ENCODE measurements at regions not wholly inside any gene's neighbourhood (a gene's known extent, or its start where the extent isn't known, plus 50 kb on each side); places are given as distances from the start of the nearest gene placed in this dataset.

DNA sequence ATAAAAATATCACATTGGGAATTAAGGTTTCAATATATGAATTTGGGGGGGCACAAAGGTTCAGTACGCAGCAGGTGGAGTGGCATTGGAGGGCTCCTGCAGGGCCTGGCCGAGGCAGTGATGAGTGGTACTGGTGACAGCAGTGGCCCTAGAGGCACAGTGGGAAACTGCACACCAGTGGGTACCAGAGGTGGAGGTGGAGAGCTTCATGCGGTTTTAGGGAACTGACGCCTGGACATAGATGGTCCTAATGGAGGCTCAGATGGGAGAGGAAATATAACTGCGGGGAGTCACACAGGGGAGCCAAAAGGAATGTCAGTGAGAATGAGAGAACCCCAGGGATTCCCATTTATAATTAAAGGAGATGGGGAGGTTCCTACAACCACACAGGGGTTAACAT is 156.2 kb downstream of the COG6 start:
- Histone ChIP-seq H4K20me1 (ENCODE audit: insufficient read depth, low read length) (no peaks in the 10 kb centered on the region), H3K9me3 (ENCODE audit: low read length) (no peaks in the 10 kb centered on the region), H2AFZ (ENCODE audit: low read length) (no peak overlapping the region), H3K4me2 (ENCODE audit: low read length) (no peak overlapping the region), H3K36me3 (ENCODE audit: insufficient read depth, low read length) (no peaks in the 10 kb centered on the region), H3K9me2 (ENCODE audit: insufficient read depth, low read length) (no peaks in the 10 kb centered on the region), H3K27ac (ENCODE audit: low read depth, low read length, poor library complexity, severe bottlenecking) (no peak overlapping the region), H3K4me3 (ENCODE audit: low read depth, low read length, poor library complexity, severe bottlenecking) (no peak overlapping the region), H3K4me1 (ENCODE audit: insufficient read depth, low read length, poor library complexity, severe bottlenecking) (no peaks in the 10 kb centered on the region), H3K79me2 (ENCODE audit: insufficient read depth, low read depth, low read length) (no peaks in the 10 kb centered on the region)
- ChIA-PET POLR2A (no interaction called here), CTCF (ENCODE audit: unreplicated experiment) (no interaction called here)
- TF ChIP-seq, protein P1, sequence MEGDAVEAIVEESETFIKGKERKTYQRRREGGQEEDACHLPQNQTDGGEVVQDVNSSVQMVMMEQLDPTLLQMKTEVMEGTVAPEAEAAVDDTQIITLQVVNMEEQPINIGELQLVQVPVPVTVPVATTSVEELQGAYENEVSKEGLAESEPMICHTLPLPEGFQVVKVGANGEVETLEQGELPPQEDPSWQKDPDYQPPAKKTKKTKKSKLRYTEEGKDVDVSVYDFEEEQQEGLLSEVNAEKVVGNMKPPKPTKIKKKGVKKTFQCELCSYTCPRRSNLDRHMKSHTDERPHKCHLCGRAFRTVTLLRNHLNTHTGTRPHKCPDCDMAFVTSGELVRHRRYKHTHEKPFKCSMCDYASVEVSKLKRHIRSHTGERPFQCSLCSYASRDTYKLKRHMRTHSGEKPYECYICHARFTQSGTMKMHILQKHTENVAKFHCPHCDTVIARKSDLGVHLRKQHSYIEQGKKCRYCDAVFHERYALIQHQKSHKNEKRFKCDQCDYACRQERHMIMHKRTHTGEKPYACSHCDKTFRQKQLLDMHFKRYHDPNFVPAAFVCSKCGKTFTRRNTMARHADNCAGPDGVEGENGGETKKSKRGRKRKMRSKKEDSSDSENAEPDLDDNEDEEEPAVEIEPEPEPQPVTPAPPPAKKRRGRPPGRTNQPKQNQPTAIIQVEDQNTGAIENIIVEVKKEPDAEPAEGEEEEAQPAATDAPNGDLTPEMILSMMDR (conservative IDR thresholded peaks at IDR 0.05; ENCODE audit: low read length): peak; percentile 52
- no peak for TF ChIP-seq EZH2phosphoT487 (IDR thresholded peaks at IDR 0.05; ENCODE audit: borderline replicate concordance, low read depth, low read length)
- no peak for DNase-seq (ENCODE audit: low spot score)
- intact Hi-C loops (cut with micrococcal nuclease; ENCODE audit: unreplicated experiment): no loop called here
- no TSS peak for BruUV-seq (replicated peaks)

DNA sequence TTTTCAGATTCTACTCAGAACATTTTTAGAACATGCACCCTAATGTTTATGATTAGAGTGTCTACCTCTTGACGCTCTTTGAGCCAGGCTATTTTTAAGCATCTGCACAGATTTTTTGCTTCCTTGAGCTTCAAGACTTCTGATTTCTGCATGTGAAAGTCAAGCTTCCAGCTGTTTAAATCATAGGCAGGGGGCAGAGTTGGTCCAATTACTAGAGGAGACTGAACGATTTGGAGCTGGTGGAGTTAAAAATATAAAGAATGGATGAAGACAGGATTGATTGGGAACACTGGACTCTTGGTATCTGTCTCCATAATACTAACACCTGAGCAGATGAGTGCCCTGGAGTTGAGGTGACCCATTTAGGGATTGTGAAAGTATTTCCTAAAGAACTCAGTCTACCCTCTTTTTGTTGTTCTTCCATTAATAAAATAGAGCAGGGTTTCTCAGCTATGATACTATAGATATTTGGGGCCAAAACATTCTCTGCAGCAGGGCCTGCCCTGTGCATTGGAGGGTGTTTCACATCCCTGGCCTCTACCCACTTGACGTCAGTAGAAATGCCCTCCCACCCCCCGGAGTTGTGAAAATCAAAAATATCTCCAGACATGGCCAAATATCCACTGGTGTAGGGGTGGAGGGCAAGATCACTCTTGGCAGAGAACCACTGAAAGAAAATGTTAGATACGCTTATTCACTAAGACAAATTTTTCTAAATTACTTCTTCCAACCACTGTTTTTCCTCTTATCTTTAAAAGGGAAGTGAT is 160.1 kb downstream of the COG6 start:
- no peaks in the 10 kb centered on the region for H3K36me3 ChIP-seq (ENCODE audit: insufficient read depth, low read length)
- POLR2A ChIA-PET: no interaction called here
- H4K20me1 ChIP-seq (ENCODE audit: insufficient read depth, low read length): no peaks in the 10 kb centered on the region
- DNase-seq (ENCODE audit: low spot score): no peak
- intact Hi-C loops (cut with micrococcal nuclease; ENCODE audit: unreplicated experiment): no loop called here
- H3K4me3 ChIP-seq (ENCODE audit: low read depth, low read length, poor library complexity, severe bottlenecking): no peak overlapping the region
- no peak for TF ChIP-seq EZH2phosphoT487 (IDR thresholded peaks at IDR 0.05; ENCODE audit: borderline replicate concordance, low read depth, low read length)
- TF ChIP-seq, protein P1 (conservative IDR thresholded peaks at IDR 0.05; ENCODE audit: low read length): 0 out of 2 replicates have a peak, but pooled peaks have one; percentile 9
- no peak overlapping the region for H3K27ac ChIP-seq (ENCODE audit: low read depth, low read length, poor library complexity, severe bottlenecking)
- BruUV-seq (replicated peaks): no TSS peak
- CTCF ChIA-PET (ENCODE audit: unreplicated experiment): no interaction called here
- no peak overlapping the region for H3K4me2 ChIP-seq (ENCODE audit: low read length)
- no peak overlapping the region for H2AFZ ChIP-seq (ENCODE audit: low read length)
- no peaks in the 10 kb centered on the region for H3K9me3 ChIP-seq (ENCODE audit: low read length)
- no peaks in the 10 kb centered on the region for H3K79me2 ChIP-seq (ENCODE audit: insufficient read depth, low read depth, low read length)
- no peaks in the 10 kb centered on the region for H3K4me1 ChIP-seq (ENCODE audit: insufficient read depth, low read length, poor library complexity, severe bottlenecking)
- H3K9me2 ChIP-seq (ENCODE audit: insufficient read depth, low read length): no peaks in the 10 kb centered on the region

DNA sequence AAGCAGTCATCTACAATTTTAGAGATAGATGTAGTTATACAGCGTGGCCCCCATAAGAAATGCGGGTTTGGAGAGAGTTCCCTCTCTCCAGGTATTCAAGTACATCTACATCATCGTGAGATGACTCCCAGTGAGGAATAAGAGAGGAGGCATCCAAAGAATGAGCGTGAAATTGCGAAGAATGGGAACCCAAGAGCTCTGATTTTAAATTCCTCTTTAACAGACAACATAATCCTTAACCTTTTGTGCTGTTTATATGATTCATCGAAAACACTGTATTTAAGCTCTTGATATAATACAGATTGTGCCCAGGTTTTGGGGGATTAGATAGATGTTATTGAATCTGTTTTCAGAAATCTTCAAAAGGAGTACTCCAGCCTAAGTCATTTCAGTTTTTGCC is 161.5 kb downstream of the COG6 start:
- ChIA-PET POLR2A (interaction anchor here (0.6 kb wide), 1 partner anchor 57 kb away, joined by 5 read pairs; no protein-coding TSS in a partner anchor), CTCF (ENCODE audit: unreplicated experiment) (no interaction called here)
- no peak for DNase-seq (ENCODE audit: low spot score)
- no peak overlapping the region for H2AFZ ChIP-seq (ENCODE audit: low read length)
- H3K27ac ChIP-seq (ENCODE audit: low read depth, low read length, poor library complexity, severe bottlenecking): no peak overlapping the region
- no peak overlapping the region for H3K4me2 ChIP-seq (ENCODE audit: low read length)
- H3K9me2 ChIP-seq (ENCODE audit: insufficient read depth, low read length): no peaks in the 10 kb centered on the region
- TF ChIP-seq, protein P1 (conservative IDR thresholded peaks at IDR 0.05; ENCODE audit: low read length): no peak
- TF ChIP-seq EZH2phosphoT487 (IDR thresholded peaks at IDR 0.05; ENCODE audit: borderline replicate concordance, low read depth, low read length): no peak
- no peaks in the 10 kb centered on the region for H4K20me1 ChIP-seq (ENCODE audit: insufficient read depth, low read length)
- no peaks in the 10 kb centered on the region for H3K79me2 ChIP-seq (ENCODE audit: insufficient read depth, low read depth, low read length)
- H3K4me3 ChIP-seq (ENCODE audit: low read depth, low read length, poor library complexity, severe bottlenecking): no peak overlapping the region
- no peaks in the 10 kb centered on the region for H3K9me3 ChIP-seq (ENCODE audit: low read length)
- H3K36me3 ChIP-seq (ENCODE audit: insufficient read depth, low read length): no peaks in the 10 kb centered on the region
- intact Hi-C loops (cut with micrococcal nuclease; ENCODE audit: unreplicated experiment): no loop called here
- BruUV-seq (replicated peaks): no TSS peak
- H3K4me1 ChIP-seq (ENCODE audit: insufficient read depth, low read length, poor library complexity, severe bottlenecking): no peaks in the 10 kb centered on the region
